ENCODE measurements at regions not wholly inside any gene's neighbourhood (a gene's known extent, or its start where the extent isn't known, plus 50 kb on each side); places are given as distances from the start of the nearest gene placed in this dataset.

- TF ChIP-seq POLR2A (IDR thresholded peaks at IDR 0.05) (no peak), CTCF (IDR thresholded peaks at IDR 0.05) (no peak), EP300 (IDR thresholded peaks at IDR 0.05) (no peak)
These were observed 915.9 kb downstream of the SLC6A15 start for GRCh38 chr12:83996671-83997070.
